Stomach smooth muscle (tissue), 2 donors: ENCODE measurements at regions not wholly inside any gene's neighbourhood (a gene's known extent, or its start where the extent isn't known, plus 50 kb on each side); places are given as distances from the start of the nearest gene placed in this dataset.

Experiments
- H3K27ac ChIP-seq: one replicate; pipeline ENCODE4 v1.7.0; 2013; ENCODE audit warnings: mild to moderate bottlenecking, low read length, inconsistent platforms
- H3K27me3 ChIP-seq, 2 donors: one replicate each; pipeline ENCODE4 v1.7.0; 2013; ENCODE audit warnings: low read length in 2 of 2; ENCODE audit not compliant: insufficient read depth in 2 of 2, control insufficient read depth in 1 of 2
- H3K36me3 ChIP-seq, 2 donors: one replicate each; pipeline ENCODE4 v1.7.0; 2013; ENCODE audit warnings: low read length in 2 of 2; ENCODE audit not compliant: control insufficient read depth in 2 of 2, insufficient read depth in 2 of 2
- H3K4me1 ChIP-seq: one replicate; pipeline ENCODE4 v1.7.0; 2013; ENCODE audit warnings: low read length; ENCODE audit not compliant: control insufficient read depth, insufficient read depth
- H3K4me3 ChIP-seq, 2 donors: one replicate each; pipeline ENCODE4 v1.7.0; 2013; ENCODE audit warnings: low read length in 2 of 2
- H3K9ac ChIP-seq, 2 donors: one replicate each; pipeline ENCODE4 v1.7.0; 2013; ENCODE audit warnings: low read length in 2 of 2, mild to moderate bottlenecking in 1 of 2
- H3K9me3 ChIP-seq, 2 donors: one replicate each; pipeline ENCODE4 v1.7.0; 2013; ENCODE audit warnings: low read length in 2 of 2; ENCODE audit not compliant: control insufficient read depth in 2 of 2
- donor health status: healthy.
- donor health status: Pancreatic carcinoma.

GRCh38 chr10:57884407-57884806 is 383.3 kb downstream of the IPMK start:
- no peak overlapping the region for H3K4me3 ChIP-seq
- H3K27me3 ChIP-seq: no peaks in the 10 kb centered on the region
- H3K9me3 ChIP-seq: no peaks in the 10 kb centered on the region
- H3K27ac ChIP-seq: no peak overlapping the region
- no peaks in the 10 kb centered on the region for H3K4me1 ChIP-seq
- H3K9ac ChIP-seq: no peak overlapping the region
- H3K36me3 ChIP-seq: no peaks in the 10 kb centered on the region

- no peaks in the 10 kb centered on the region for H3K9me3 ChIP-seq
- H3K4me3 ChIP-seq: no peak overlapping the region
- H3K36me3 ChIP-seq: no peaks in the 10 kb centered on the region
- H3K4me1 ChIP-seq: no peaks in the 10 kb centered on the region
- no peak overlapping the region for H3K27ac ChIP-seq
- no peak overlapping the region for H3K9ac ChIP-seq
- H3K27me3 ChIP-seq: no peaks in the 10 kb centered on the region
Observed at GRCh38 chr10:57880446-57881227, 387.1 kb downstream of the IPMK start.

GRCh38 chr10:57874810-57875209 is 392.9 kb downstream of the IPMK start:
- H3K4me1 ChIP-seq: no peaks in the 10 kb centered on the region
- H3K9ac ChIP-seq: no peak overlapping the region
- H3K36me3 ChIP-seq: no peaks in the 10 kb centered on the region
- H3K27ac ChIP-seq: no peak overlapping the region
- H3K4me3 ChIP-seq: no peak overlapping the region
- H3K9me3 ChIP-seq: no peaks in the 10 kb centered on the region
- H3K27me3 ChIP-seq: no peaks in the 10 kb centered on the region

- Histone ChIP-seq H3K4me3 (no peak overlapping the region), H3K4me1 (no peaks in the 10 kb centered on the region), H3K36me3 (no peaks in the 10 kb centered on the region), H3K9ac (no peak overlapping the region), H3K27ac (no peak overlapping the region), H3K9me3 (no peaks in the 10 kb centered on the region), H3K27me3 (no peaks in the 10 kb centered on the region)
Observed at GRCh38 chr10:57867241-57867640, 400.5 kb downstream of the IPMK start.

GRCh38 chr10:57864765-57865680 is 402.7 kb downstream of the IPMK start:
- Histone ChIP-seq H3K27ac (no peak overlapping the region), H3K27me3 (no peaks in the 10 kb centered on the region), H3K4me3 (no peak overlapping the region), H3K36me3 (no peaks in the 10 kb centered on the region), H3K9ac (no peak overlapping the region), H3K4me1 (no peaks in the 10 kb centered on the region), H3K9me3 (no peaks in the 10 kb centered on the region)

GRCh38 chr10:57849691-57850357 is 417.9 kb downstream of the IPMK start:
- H3K27ac ChIP-seq: no peak overlapping the region
- no peaks in the 10 kb centered on the region for H3K27me3 ChIP-seq
- H3K36me3 ChIP-seq: no peaks in the 10 kb centered on the region
- H3K4me1 ChIP-seq: no peaks in the 10 kb centered on the region
- no peak overlapping the region for H3K4me3 ChIP-seq
- no peak overlapping the region for H3K9ac ChIP-seq
- no peaks in the 10 kb centered on the region for H3K9me3 ChIP-seq

- Histone ChIP-seq H3K27ac (no peak overlapping the region), H3K9ac (no peak overlapping the region), H3K4me1 (no peaks in the 10 kb centered on the region), H3K27me3 (no peaks in the 10 kb centered on the region), H3K4me3 (no peak overlapping the region), H3K36me3 (no peaks in the 10 kb centered on the region), H3K9me3 (no peaks in the 10 kb centered on the region)
Observed at GRCh38 chr10:57846307-57847065, 421.2 kb downstream of the IPMK start.

- Histone ChIP-seq H3K27ac (no peak overlapping the region), H3K36me3 (no peaks in the 10 kb centered on the region), H3K4me3 (no peak overlapping the region), H3K9ac (no peak overlapping the region), H3K9me3 (no peaks in the 10 kb centered on the region), H3K4me1 (no peaks in the 10 kb centered on the region), H3K27me3 (no peaks in the 10 kb centered on the region)
Observed at GRCh38 chr10:57844387-57844998, 423.2 kb downstream of the IPMK start.

GRCh38 chr10:57830877-57831560 is 436.7 kb downstream of the IPMK start:
- no peaks in the 10 kb centered on the region for H3K27me3 ChIP-seq
- H3K4me3 ChIP-seq: no peak overlapping the region
- no peaks in the 10 kb centered on the region for H3K4me1 ChIP-seq
- H3K36me3 ChIP-seq: no peaks in the 10 kb centered on the region
- H3K9ac ChIP-seq: no peak overlapping the region
- no peaks in the 10 kb centered on the region for H3K9me3 ChIP-seq
- H3K27ac ChIP-seq: no peak overlapping the region
